CD4-positive, CD25-positive, alpha-beta regulatory T cell (primary cell): ENCODE measurements at regions not wholly inside any gene's neighbourhood (a gene's known extent, or its start where the extent isn't known, plus 50 kb on each side); places are given as distances from the start of the nearest gene placed in this dataset.

ENCODE experiments used
- ATAC-seq, 2 donors: fragments of 150-1000 bp; cut with Tn5 transposase; one replicate each; pipeline ENCODE4 v1.10.0; 2021; ENCODE audit warnings: low read depth in 2 of 2, moderate number of reproducible peaks in 2 of 2, moderate library complexity in 1 of 2
- DNase-seq, 3 donors: peaks; one replicate each; pipeline versions ENCODE4 v3.0.0 to v3.0.0-alpha.2; 2012 to 2022; ENCODE audit warnings: mixed read lengths in 1 of 3
- H3K27ac ChIP-seq: one replicate; pipeline ENCODE4 v1.7.0; 2013; ENCODE audit warnings: mild to moderate bottlenecking, low read length; ENCODE audit not compliant: insufficient read depth, poor library complexity, severe bottlenecking
- H3K27me3 ChIP-seq: one replicate; pipeline ENCODE4 v1.7.0; 2013; ENCODE audit warnings: low read length; ENCODE audit not compliant: control insufficient read depth, insufficient read depth
- H3K36me3 ChIP-seq: one replicate; pipeline ENCODE4 v1.7.0; 2013; ENCODE audit warnings: mild to moderate bottlenecking, low read length, moderate library complexity; ENCODE audit not compliant: control insufficient read depth, insufficient read depth
- H3K4me1 ChIP-seq: 2 replicates; pipeline ENCODE4 v1.7.0; 2013; ENCODE audit warnings: mild to moderate bottlenecking, low read length; ENCODE audit not compliant: insufficient read depth, control insufficient read depth, poor library complexity, severe bottlenecking
- H3K4me3 ChIP-seq: one replicate; pipeline ENCODE4 v1.7.0; 2013; ENCODE audit warnings: low read depth, mild to moderate bottlenecking, low read length, moderate library complexity
- H3K9me3 ChIP-seq, 2 experiments: 1 replicate in 1 of 2; 2 replicates in 1 of 2; pipeline ENCODE4 v1.7.0; 2013; ENCODE audit warnings: low read length in 2 of 2, mild to moderate bottlenecking in 1 of 2, moderate library complexity in 1 of 2; ENCODE audit not compliant: control insufficient read depth in 2 of 2
- H3K27ac Mint-ChIP-seq, 3 donors: one replicate each; pipeline ENCODE4 v1.8.0; 2020 to 2022; ENCODE audit warnings: mild to moderate bottlenecking in 3 of 3, mixed read lengths in 3 of 3, moderate library complexity in 2 of 3
- H3K27me3 Mint-ChIP-seq: one replicate; pipeline ENCODE4 v1.8.0; 2022; ENCODE audit warnings: mild to moderate bottlenecking, mixed read lengths
- H3K36me3 Mint-ChIP-seq: one replicate; pipeline ENCODE4 v1.8.0; 2020; ENCODE audit warnings: mixed read lengths
- H3K4me1 Mint-ChIP-seq, 4 donors: one replicate each; pipeline ENCODE4 v1.8.0; 2020 to 2022; ENCODE audit warnings: mixed read lengths in 4 of 4, mild to moderate bottlenecking in 1 of 4
- H3K4me3 Mint-ChIP-seq, 4 donors: one replicate each; pipeline ENCODE4 v1.8.0; 2020 to 2022; ENCODE audit warnings: mild to moderate bottlenecking in 4 of 4, mixed read lengths in 4 of 4, moderate library complexity in 3 of 4
- H3K9me3 Mint-ChIP-seq, 7 donors: one replicate each; pipeline ENCODE4 v1.8.0; 2020 to 2022; ENCODE audit warnings: mixed read lengths in 7 of 7, mild to moderate bottlenecking in 3 of 7, moderate library complexity in 2 of 7

- no peaks in the 10 kb centered on the region for H3K27me3 ChIP-seq
- H3K4me3 ChIP-seq, result no peak overlapping the region
- Mint-ChIP-seq H3K9me3 (peaks cover 0 to 7% (median 0%) of the 10 kb centered on the region in 7 donors), H3K36me3 (no peaks in the 10 kb centered on the region), H3K4me1 (peaks cover 4 to 26% (median 6%) of the 10 kb centered on the region in 4 donors), H3K4me3 (no peak overlapping the region), H3K27me3 (peaks cover 5% of the 10 kb centered on the region), H3K27ac (no peak overlapping the region)
- H3K36me3 ChIP-seq, result no peaks in the 10 kb centered on the region
- no peak overlapping the region for H3K27ac ChIP-seq
- no peak for ATAC-seq
- no peaks in the 10 kb centered on the region for H3K4me1 ChIP-seq
- H3K9me3 ChIP-seq, result no peaks in the 10 kb centered on the region
- no peak for DNase-seq
These were observed 169.2 kb upstream of the TGFBR2 start for GRCh38 chr3:30437171-30437601.

GRCh38 chr3:30438126-30438525 is 168.3 kb upstream of the TGFBR2 start:
- peaks cover 5% of the 10 kb centered on the region for H3K27me3 Mint-ChIP-seq
- peaks cover 0 to 7% (median 0%) of the 10 kb centered on the region in 7 donors for H3K9me3 Mint-ChIP-seq
- no peak overlapping the region for H3K27ac Mint-ChIP-seq
- Histone ChIP-seq H3K4me3 (no peak overlapping the region), H3K9me3 (no peaks in the 10 kb centered on the region), H3K4me1 (no peaks in the 10 kb centered on the region), H3K27me3 (no peaks in the 10 kb centered on the region), H3K36me3 (no peaks in the 10 kb centered on the region), H3K27ac (no peak overlapping the region)
- no peak overlapping the region for H3K4me3 Mint-ChIP-seq
- no peaks in the 10 kb centered on the region for H3K36me3 Mint-ChIP-seq
- no peak for DNase-seq
- ATAC-seq, result no peak
- peaks cover 4 to 26% (median 6%) of the 10 kb centered on the region in 4 donors for H3K4me1 Mint-ChIP-seq

DNA sequence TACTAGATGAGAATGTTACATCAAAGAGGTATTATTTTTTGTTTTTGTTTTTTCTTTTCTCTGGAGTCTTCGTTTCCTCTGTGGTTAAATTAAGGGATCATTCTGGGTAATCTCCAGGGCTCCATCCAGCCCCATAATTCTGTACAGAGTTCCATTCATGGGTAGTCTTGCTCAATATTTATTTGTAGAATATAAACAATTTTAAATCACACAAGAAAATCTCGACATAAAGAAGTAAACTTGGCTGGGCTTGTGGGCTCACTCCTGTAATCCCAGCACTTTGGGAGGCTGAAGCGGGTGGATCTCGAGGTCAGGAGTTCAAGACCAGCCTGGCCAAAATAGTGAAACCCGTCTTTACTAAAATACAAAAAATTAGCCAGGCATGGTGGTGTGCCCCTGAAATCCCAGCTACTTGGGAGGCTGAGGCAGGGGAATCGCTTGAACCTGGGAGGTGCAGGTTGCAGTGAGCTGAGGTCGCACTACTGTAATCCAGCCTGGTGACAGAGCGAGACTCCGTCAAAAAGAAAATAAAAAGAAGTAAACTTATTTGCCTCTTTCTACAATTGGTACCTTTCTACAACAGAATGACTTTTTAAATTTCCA is 166.8 kb upstream of the TGFBR2 start:
- H3K9me3 Mint-ChIP-seq, result peaks cover 0 to 7% (median 0%) of the 10 kb centered on the region in 7 donors
- H3K36me3 Mint-ChIP-seq, result no peaks in the 10 kb centered on the region
- Histone ChIP-seq H3K4me1 (no peaks in the 10 kb centered on the region), H3K36me3 (no peaks in the 10 kb centered on the region), H3K9me3 (no peaks in the 10 kb centered on the region), H3K4me3 (no peak overlapping the region), H3K27ac (no peak overlapping the region), H3K27me3 (no peaks in the 10 kb centered on the region)
- peaks cover 4 to 23% (median 6%) of the 10 kb centered on the region in 4 donors for H3K4me1 Mint-ChIP-seq
- ATAC-seq (no peak), DNase-seq (no peak)
- H3K27me3 Mint-ChIP-seq, result peaks cover 5% of the 10 kb centered on the region
- no peak overlapping the region for H3K4me3 Mint-ChIP-seq
- H3K27ac Mint-ChIP-seq, result no peak overlapping the region

- no peaks in the 10 kb centered on the region for H3K9me3 ChIP-seq
- no peaks in the 10 kb centered on the region for H3K4me1 ChIP-seq
- H3K4me3 Mint-ChIP-seq, result no peak overlapping the region
- no peak for ATAC-seq
- H3K4me3 ChIP-seq, result no peak overlapping the region
- peaks cover 4 to 19% (median 6%) of the 10 kb centered on the region in 4 donors for H3K4me1 Mint-ChIP-seq
- H3K27ac Mint-ChIP-seq, result no peak overlapping the region
- peaks cover 5% of the 10 kb centered on the region for H3K27me3 Mint-ChIP-seq
- DNase-seq, result no peak
- H3K9me3 Mint-ChIP-seq, result peaks cover 0 to 7% (median 0%) of the 10 kb centered on the region in 7 donors
- H3K27ac ChIP-seq, result no peak overlapping the region
- no peaks in the 10 kb centered on the region for H3K36me3 ChIP-seq
- no peaks in the 10 kb centered on the region for H3K36me3 Mint-ChIP-seq
- H3K27me3 ChIP-seq, result no peaks in the 10 kb centered on the region
These were observed 166.2 kb upstream of the TGFBR2 start for GRCh38 chr3:30440147-30440604.

DNA sequence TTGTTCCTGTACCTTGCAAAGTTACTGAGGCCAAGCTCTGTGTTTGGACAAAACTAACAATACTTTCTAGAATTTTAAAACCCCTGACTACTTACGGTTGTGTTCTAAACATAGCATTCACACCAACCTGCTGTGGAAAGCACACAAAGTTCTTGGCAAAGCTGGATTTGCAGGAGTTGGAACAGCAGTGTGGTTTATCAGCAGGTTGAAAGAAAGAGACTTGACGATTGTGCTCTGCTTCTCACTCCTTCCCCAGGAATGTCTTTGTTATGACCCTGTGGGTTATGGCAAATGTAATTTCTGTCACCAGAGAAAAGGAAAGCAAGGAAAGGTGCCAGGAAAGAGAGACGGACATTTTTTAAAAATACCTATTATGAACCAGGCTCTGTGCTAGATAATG is 165.5 kb upstream of the TGFBR2 start:
- Histone ChIP-seq H3K4me1 (no peaks in the 10 kb centered on the region), H3K9me3 (no peaks in the 10 kb centered on the region), H3K36me3 (no peaks in the 10 kb centered on the region), H3K27ac (no peak overlapping the region), H3K4me3 (no peak overlapping the region), H3K27me3 (no peaks in the 10 kb centered on the region)
- Mint-ChIP-seq H3K27me3 (peaks cover 3% of the 10 kb centered on the region), H3K36me3 (no peaks in the 10 kb centered on the region), H3K4me3 (no peak overlapping the region), H3K9me3 (peaks cover 0 to 10% (median 0%) of the 10 kb centered on the region in 7 donors), H3K27ac (no peak overlapping the region), H3K4me1 (peaks cover 4 to 13% (median 6%) of the 10 kb centered on the region in 4 donors)
- DNase-seq (no peak), ATAC-seq (no peak)

DNA sequence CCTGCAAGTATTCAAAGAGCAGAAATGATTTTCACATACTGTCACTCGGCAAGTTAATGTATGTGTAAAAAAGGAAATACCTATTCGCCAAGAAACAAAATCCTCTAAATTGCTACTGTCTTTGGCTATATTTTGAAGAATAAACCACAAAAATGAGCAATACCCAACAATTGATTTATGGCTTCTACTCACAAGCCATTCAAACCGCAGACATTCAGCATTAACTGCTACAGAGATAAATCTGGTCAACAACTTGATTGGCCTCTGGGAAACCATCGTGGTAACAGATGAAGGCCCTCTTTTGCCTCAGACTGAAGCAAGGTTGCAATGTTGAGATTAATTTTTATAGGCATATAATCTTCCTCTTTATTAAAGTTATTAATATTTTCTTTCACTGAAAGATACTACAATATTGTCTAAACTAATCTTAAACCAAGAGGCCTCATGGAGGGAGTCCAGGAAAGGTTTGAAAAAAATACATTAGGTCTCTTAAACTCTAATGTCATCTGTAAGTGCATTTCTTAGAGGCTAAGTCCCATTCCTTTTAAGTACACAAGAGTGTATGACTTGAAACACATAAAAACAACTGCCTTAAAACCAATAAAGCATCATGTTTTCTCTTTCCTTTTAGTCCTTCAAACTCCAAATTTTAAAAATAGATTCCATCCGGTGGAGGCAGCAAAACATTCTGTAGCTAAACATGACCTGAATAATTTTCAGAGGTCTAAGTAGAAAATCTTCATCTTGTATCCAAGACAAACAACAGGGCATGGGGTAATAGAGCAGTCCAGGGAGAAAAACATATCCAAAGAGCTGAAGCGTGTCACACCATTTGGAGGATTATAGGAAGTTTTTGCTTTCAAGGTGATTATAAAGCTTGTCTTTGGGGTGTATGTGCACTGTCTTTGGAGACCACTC is 162.4 kb upstream of the TGFBR2 start:
- H3K36me3 ChIP-seq, result no peaks in the 10 kb centered on the region
- no peak overlapping the region for H3K27ac Mint-ChIP-seq
- ATAC-seq (no peak), DNase-seq (no peak)
- H3K9me3 ChIP-seq, result no peaks in the 10 kb centered on the region
- no peaks in the 10 kb centered on the region for H3K27me3 Mint-ChIP-seq
- no peak overlapping the region for H3K4me3 Mint-ChIP-seq
- no peak overlapping the region for H3K4me3 ChIP-seq
- no peak overlapping the region for H3K27ac ChIP-seq
- no peaks in the 10 kb centered on the region for H3K27me3 ChIP-seq
- no peaks in the 10 kb centered on the region for H3K4me1 Mint-ChIP-seq
- no peaks in the 10 kb centered on the region for H3K4me1 ChIP-seq
- H3K9me3 Mint-ChIP-seq, result peaks cover 0 to 10% (median 0%) of the 10 kb centered on the region in 7 donors
- H3K36me3 Mint-ChIP-seq, result no peaks in the 10 kb centered on the region

GRCh38 chr3:30448450-30449289 is 157.7 kb upstream of the TGFBR2 start:
- Histone ChIP-seq H3K27ac (no peak overlapping the region), H3K36me3 (no peaks in the 10 kb centered on the region), H3K4me3 (no peak overlapping the region), H3K4me1 (no peaks in the 10 kb centered on the region), H3K9me3 (no peaks in the 10 kb centered on the region), H3K27me3 (no peaks in the 10 kb centered on the region)
- ATAC-seq (no peak), DNase-seq (no peak)
- Mint-ChIP-seq H3K4me3 (no peak overlapping the region), H3K4me1 (no peaks in the 10 kb centered on the region), H3K27me3 (no peaks in the 10 kb centered on the region), H3K36me3 (no peaks in the 10 kb centered on the region), H3K9me3 (peaks cover 0 to 5% (median 2%) of the 10 kb centered on the region in 7 donors), H3K27ac (no peak overlapping the region)
